ENCODE measurements at regions not wholly inside any gene's neighbourhood (a gene's known extent, or its start where the extent isn't known, plus 50 kb on each side); places are given as distances from the start of the nearest gene placed in this dataset.
A peak's percentile ranks its signal among the peaks of the same experiment; 100 is the strongest.

DNA sequence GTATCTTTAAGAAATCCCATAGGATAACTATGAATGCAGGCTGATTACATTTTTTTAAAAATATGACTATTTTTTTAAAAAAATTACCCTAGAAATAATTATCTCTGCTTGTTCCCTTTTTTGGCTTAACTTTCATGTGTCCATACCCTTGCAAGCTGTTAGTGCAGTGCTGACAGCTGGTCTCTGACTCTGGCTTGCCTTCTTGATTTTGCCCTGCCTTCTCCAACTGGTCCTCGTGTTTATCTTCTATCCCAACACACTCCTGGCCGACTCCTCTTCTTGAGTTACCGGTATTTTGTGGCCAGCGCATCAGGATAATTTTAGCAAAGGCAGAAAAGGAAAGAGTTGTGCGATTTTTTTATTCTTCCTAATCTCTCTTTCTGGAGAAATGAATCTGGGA lies 111.7 kb upstream of the STARD3NL start:
- no peak overlapping the region for H3K4me3 ChIP-seq (ENCODE audit: low read depth, low read length)
- TF ChIP-seq CTCF (IDR thresholded peaks at IDR 0.05; ENCODE audit: insufficient read depth, low read depth, low read length) = no peak
- no peak for DNase-seq (ENCODE audit: low read depth)

DNA sequence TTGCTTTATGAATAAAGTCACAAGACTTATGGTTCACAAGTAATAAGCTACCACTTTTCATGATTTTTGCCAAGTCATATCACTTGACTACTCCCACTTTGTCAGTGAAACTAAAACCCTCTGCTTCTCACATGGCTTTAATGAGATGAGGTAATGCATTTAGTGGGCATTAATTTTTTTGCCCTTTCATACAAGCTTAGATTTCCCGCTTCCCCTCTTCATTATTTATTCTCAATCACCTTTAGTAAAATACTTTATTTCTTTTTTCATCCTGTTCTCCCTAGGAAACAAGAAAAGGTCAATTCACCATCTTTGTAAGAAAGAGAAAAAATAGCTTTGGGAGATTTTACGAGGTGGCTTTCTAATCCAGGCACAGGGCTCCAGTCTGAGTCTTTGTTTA lies 109.6 kb upstream of the STARD3NL start:
- H3K4me3 ChIP-seq (ENCODE audit: low read depth, low read length) = no peak overlapping the region
- DNase-seq (ENCODE audit: low read depth) = no peak
- no peak for TF ChIP-seq CTCF (IDR thresholded peaks at IDR 0.05; ENCODE audit: insufficient read depth, low read depth, low read length)

GRCh38 chr7:38069052-38069451 lies 109.0 kb upstream of the STARD3NL start:
- H3K4me3 ChIP-seq (ENCODE audit: low read depth, low read length) = no peak overlapping the region
- TF ChIP-seq CTCF (IDR thresholded peaks at IDR 0.05; ENCODE audit: insufficient read depth, low read depth, low read length) = no peak
- no peak for DNase-seq (ENCODE audit: low read depth)

DNA sequence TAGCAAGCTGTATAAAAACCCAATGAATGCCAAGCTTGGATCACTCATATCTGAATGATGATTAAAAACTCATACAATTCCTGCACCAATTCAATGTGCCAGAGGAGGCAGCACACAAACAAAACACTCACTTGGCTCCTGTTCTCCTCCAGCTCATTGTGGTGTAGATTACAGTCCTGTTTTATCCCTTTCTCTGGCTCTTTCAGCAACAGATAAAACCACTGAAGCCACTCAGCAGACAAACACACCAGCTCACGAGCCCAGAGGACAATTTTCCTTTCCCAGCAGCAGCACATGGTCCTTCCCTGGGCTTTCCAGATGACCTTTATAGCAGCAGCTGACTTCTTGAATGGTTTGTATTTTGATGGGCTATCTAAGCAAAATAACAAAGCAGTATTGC lies 107.3 kb upstream of the STARD3NL start:
- peak; percentile 49 for TF ChIP-seq CTCF (IDR thresholded peaks at IDR 0.05; ENCODE audit: insufficient read depth, low read depth, low read length)
- DNase-seq (ENCODE audit: low read depth) = peak; percentile 2
- no peak overlapping the region for H3K4me3 ChIP-seq (ENCODE audit: low read depth, low read length)

DNA sequence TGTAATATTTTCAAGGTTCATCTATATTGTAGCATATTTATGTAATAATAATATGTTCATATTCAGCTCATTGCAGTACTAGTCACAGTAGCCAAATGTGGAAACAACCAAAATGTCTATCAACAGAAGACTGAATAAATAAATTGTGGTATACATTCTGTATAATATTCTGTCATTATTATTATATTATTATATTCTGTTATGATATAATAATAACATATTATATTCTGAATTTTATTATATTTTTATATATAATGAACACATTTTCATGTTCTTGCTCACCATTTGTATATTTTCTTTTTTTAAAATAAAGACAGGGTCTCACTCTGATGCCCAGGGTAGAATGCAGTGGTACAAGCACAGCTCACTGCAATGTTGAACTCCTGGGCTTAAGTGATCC lies 91.2 kb upstream of the STARD3NL start:
- H3K4me3 ChIP-seq (ENCODE audit: low read depth, low read length) = no peak overlapping the region
- no peak for TF ChIP-seq CTCF (IDR thresholded peaks at IDR 0.05; ENCODE audit: insufficient read depth, low read depth, low read length)
- no peak for DNase-seq (ENCODE audit: low read depth)

DNA sequence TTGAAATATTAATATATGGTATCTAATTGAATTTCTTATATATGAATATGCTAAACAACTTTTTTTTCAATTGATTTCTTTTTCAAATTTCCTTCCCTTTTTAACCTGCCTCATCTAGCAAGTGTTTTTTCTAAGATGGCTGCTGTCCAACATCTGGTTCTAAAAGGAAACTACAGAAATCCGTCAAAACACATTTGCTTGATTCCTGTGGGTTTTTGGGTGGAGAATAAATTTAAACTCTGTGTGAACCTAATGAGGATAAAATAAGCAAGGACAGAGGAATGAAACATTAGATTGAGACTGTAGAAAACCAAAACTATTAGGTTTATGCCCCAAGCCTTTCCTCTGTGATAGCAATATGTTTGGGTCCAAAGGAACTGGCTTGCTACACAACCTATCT lies 75.5 kb upstream of the STARD3NL start:
- no peak for TF ChIP-seq CTCF (IDR thresholded peaks at IDR 0.05; ENCODE audit: insufficient read depth, low read depth, low read length)
- H3K4me3 ChIP-seq (ENCODE audit: low read depth, low read length) = no peak overlapping the region
- DNase-seq (ENCODE audit: low read depth) = peak; percentile 24

DNA sequence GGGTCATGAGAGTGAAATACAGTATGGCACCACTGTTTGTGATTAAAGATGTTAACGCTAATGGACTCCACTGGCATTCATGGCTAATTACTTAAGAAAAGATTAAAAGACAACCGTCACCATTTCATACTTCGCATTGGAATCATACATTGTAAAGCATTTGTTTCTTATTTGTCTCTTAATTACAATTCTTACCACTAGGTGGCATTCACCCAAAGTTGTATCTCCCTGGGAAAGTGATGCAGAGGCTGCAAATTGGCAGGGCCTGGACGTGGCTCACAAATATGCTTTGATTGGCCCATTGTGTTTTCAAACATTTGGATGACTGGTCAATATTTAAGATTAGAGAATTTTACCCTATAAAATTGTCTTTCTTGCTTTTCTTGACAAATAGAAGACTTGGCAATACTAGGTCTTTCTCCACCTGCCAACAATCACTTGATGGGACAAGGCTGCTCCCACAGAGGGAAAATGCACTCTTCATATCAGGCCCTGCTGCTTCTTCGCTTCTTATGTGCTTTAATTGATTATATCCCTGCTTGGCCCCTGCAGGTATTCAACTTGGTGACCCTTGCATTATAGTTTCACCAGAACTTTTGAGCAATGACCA lies 72.1 kb upstream of the STARD3NL start:
- TF ChIP-seq CTCF (IDR thresholded peaks at IDR 0.05; ENCODE audit: insufficient read depth, low read depth, low read length) = peak; percentile 67
- H3K4me3 ChIP-seq (ENCODE audit: low read depth, low read length) = no peak overlapping the region
- peak; percentile 52 for DNase-seq (ENCODE audit: low read depth)

Data from fibroblast of villous mesenchyme (primary cell).